H1 (cell line): ENCODE measurements at regions not wholly inside any gene's neighbourhood (a gene's known extent, or its start where the extent isn't known, plus 50 kb on each side); places are given as distances from the start of the nearest gene placed in this dataset.

Experiments used
- BACH1 ChIP-seq: IDR thresholded peaks from 2 replicates; pipeline ENCODE4 v1.6.1; 2012; ENCODE audit warnings: low read length, improper control_type of control experiment
- EZH2 ChIP-seq: fragments of 200-600 bp; sonication (generic); IDR thresholded peaks from 2 replicates; pipeline ENCODE4 v1.7.1; 2012; ENCODE audit warnings: low read depth, mild to moderate bottlenecking, moderate library complexity, low read length, inconsistent platforms; ENCODE audit not compliant: severe bottlenecking
- GABPA ChIP-seq: IDR thresholded peaks from 2 replicates; pipeline ENCODE4 v1.6.1; 2011; ENCODE audit warnings: mild to moderate bottlenecking, low read length, moderate library complexity, borderline replicate concordance; ENCODE audit not compliant: insufficient read depth
- MAFK ChIP-seq: IDR thresholded peaks from 2 replicates; pipeline ENCODE4 v1.6.1; 2012; ENCODE audit warnings: low read depth, mild to moderate bottlenecking, improper control_type of control experiment, low read length
- RFX5 ChIP-seq: IDR thresholded peaks from 2 replicates; pipeline ENCODE4 v1.6.1; 2011; ENCODE audit warnings: low read depth, low read length, improper control_type of control experiment, borderline replicate concordance

DNA sequence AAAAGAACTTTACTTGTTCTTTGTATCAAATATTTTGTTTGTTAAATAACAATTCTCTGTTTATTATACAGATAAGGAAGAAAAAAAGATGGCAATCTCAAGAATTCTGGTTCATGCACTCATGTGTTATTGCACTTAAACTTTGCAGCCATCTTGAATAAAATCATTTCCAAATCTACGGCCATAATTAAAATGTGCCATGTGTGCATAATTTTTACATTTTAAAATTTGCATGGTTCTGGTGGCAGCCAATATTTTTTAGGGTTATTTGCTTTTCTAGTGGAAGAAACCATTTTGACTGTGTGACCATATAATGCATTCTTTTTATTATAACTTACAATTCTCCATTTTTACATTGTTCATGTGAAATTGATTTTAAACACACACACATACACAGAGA is 1518.1 kb upstream of the ZEB2 start (continued):
- TF ChIP-seq MAFK (no peak), BACH1 (no peak), EZH2 (no peak), GABPA (no peak), RFX5 (no peak)
